HL-60 (cell line): ENCODE measurements at regions not wholly inside any gene's neighbourhood (a gene's known extent, or its start where the extent isn't known, plus 50 kb on each side); places are given as distances from the start of the nearest gene placed in this dataset.

ENCODE experiments used
- CTCF ChIP-seq: IDR thresholded peaks from one replicate; pipeline ENCODE4 v1.5.1; 2011; ENCODE audit warnings: low read length, control low read depth, inconsistent platforms; ENCODE audit not compliant: insufficient read depth
- GABPA ChIP-seq: IDR thresholded peaks from 2 replicates; pipeline ENCODE4 v1.6.1; 2012; ENCODE audit warnings: low read depth
- POLR2AphosphoS5 ChIP-seq: IDR thresholded peaks from 2 replicates; pipeline ENCODE4 v1.6.1; 2012; ENCODE audit warnings: low read depth
- REST ChIP-seq: IDR thresholded peaks from 2 replicates; pipeline ENCODE4 v1.6.1; 2012; ENCODE audit warnings: low read depth; ENCODE audit not compliant: insufficient replicate concordance

- TF ChIP-seq POLR2AphosphoS5 (no peak), CTCF (no peak), GABPA (no peak), REST (no peak)
Observed at GRCh38 chr14:48289701-48290100, 614.3 kb upstream of the MDGA2 start.
